ENCODE measurements at regions not wholly inside any gene's neighbourhood (a gene's known extent, or its start where the extent isn't known, plus 50 kb on each side); places are given as distances from the start of the nearest gene placed in this dataset.

DNA sequence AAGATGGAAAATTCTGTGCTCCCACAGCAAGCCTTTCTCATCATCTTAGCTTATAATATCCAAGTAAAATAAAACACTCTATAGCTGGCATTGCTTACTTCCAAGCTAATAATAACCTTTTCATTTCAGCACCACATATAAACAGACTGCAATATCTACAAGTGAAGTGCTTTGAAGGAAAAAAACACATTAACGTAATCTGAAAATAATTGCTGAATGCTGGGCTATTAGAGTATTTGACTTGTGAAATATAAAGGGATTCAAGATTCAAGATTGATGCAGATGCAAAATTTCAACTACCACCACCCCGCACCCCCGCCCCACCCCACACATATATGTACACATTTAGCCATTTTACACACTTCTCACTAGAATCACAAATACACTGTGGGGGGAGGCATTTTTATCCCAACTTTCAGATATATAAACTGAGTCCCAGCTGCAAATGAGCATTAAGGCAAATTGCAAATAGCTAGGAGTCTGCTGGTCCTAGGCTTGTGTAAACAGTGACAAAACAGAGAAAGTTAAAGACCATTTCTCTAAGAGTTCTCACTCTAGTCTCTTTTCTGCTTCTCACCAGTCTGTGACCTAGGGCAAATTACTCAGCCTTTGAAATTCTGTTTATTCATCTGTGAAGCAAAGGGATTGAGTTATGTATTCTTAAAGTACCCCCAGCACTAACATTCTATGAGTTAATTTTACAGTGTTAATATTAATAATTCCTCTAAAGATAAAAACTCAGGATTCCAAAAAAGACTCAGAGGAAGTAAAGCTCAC is 489.4 kb downstream of the PRELID2 start:
- DNase-seq (no peak), ATAC-seq (no peak)
- peaks cover 0 to 12% (median 4%) of the 10 kb centered on the region in 9 donors for H3K9me3 Mint-ChIP-seq
- H3K36me3 Mint-ChIP-seq, result no peaks in the 10 kb centered on the region
- no peaks in the 10 kb centered on the region for H3K4me1 Mint-ChIP-seq
- H3K4me3 Mint-ChIP-seq, result no peak overlapping the region
- no peaks in the 10 kb centered on the region for H3K27me3 Mint-ChIP-seq
- H3K27ac Mint-ChIP-seq, result no peak overlapping the region
- POLR2A ChIA-PET, result no interaction called here

DNA sequence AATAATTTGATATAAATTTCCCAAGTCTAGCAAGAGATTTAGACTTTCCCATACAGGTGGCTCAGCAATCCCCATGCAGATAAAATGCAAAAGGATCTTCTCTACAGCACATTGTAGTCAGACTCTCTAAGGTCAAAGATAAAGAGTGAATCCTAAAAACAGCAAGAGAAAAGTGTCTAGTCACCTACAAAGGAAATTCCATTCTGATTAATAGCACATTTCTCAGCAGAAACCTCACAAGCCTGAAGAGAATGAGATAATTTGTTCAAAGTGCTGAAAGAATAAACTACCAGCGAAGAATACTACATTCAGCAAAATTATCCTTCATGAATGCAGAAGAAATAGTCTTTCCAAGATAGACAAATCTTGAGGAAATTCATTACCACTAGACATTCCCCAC is 493.3 kb downstream of the PRELID2 start:
- no peak for ATAC-seq
- peaks cover 0 to 14% (median 6%) of the 10 kb centered on the region in 9 donors for H3K9me3 Mint-ChIP-seq
- H3K4me3 Mint-ChIP-seq, result no peak overlapping the region
- peaks cover 0 to 3% (median 0%) of the 10 kb centered on the region in 3 donors for H3K36me3 Mint-ChIP-seq
- no peak overlapping the region for H3K27ac Mint-ChIP-seq
- DNase-seq, result no peak
- POLR2A ChIA-PET, result no interaction called here
- no peaks in the 10 kb centered on the region for H3K4me1 Mint-ChIP-seq
- H3K27me3 Mint-ChIP-seq, result no peaks in the 10 kb centered on the region

DNA sequence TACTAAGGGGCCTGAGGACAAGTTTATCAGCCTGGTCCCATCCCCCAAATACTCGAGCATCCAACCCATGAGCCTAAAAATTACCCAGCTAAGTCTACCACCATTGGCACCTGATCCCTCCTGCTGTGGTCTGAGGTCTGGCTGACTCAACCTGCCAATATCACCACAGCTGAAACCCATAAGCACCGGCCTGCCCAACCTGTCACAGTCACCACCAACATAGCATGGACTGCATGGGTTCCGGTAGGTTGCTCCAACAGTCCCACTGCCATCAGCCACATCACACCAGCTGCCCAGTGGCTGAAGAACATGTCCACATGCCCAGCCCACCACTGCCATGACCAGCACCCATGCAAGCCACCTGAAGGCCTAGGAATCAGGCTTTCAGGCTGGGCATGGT is 495.0 kb downstream of the PRELID2 start:
- H3K9me3 Mint-ChIP-seq, result peaks cover 0 to 20% (median 10%) of the 10 kb centered on the region in 9 donors
- ATAC-seq (no peak), DNase-seq (no peak)
- POLR2A ChIA-PET, result no interaction called here
- H3K27me3 Mint-ChIP-seq, result no peaks in the 10 kb centered on the region
- H3K4me1 Mint-ChIP-seq, result no peaks in the 10 kb centered on the region
- H3K4me3 Mint-ChIP-seq, result no peak overlapping the region
- no peak overlapping the region for H3K27ac Mint-ChIP-seq
- H3K36me3 Mint-ChIP-seq, result peaks cover 0 to 7% (median 0%) of the 10 kb centered on the region in 3 donors

DNA sequence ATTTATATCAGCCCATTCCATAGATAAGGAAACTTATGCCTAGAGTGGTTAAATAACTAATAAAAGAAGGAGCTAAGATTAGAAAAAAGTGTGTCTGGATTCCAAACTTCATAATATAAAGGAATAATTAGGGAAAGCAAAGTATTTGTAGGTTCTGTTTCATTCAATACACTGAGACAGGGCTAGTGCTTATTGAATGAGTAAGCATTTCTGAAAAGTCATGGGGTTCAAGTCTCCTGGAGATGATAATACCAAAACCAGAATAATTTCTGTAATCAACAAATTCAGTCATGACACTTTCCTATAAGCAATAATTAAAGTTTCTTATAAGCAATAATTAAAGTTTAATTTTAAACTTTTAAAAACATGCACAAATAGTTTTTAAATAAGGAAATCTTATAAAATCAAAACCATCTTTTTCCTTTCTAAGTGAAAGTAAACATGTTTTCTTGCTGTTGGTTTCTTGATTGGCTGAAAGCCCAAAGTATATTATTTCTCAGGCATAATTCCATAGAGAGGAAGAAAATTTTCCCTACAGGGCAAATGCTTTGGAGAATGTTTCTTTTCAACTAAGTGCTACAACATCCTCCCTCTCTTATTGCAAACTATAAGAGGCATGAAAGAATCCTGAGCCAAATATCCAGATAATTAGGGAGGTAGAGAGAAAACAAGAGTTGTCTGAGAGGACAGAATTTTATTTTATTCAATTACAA is 510.2 kb downstream of the PRELID2 start:
- Mint-ChIP-seq H3K9me3 (peaks cover 4 to 43% (median 12%) of the 10 kb centered on the region in 9 donors), H3K4me3 (no peak overlapping the region), H3K27me3 (no peaks in the 10 kb centered on the region), H3K4me1 (no peaks in the 10 kb centered on the region), H3K36me3 (no peaks in the 10 kb centered on the region), H3K27ac (no peak overlapping the region)
- ATAC-seq (no peak), DNase-seq (no peak)
- POLR2A ChIA-PET, result no interaction called here

DNA sequence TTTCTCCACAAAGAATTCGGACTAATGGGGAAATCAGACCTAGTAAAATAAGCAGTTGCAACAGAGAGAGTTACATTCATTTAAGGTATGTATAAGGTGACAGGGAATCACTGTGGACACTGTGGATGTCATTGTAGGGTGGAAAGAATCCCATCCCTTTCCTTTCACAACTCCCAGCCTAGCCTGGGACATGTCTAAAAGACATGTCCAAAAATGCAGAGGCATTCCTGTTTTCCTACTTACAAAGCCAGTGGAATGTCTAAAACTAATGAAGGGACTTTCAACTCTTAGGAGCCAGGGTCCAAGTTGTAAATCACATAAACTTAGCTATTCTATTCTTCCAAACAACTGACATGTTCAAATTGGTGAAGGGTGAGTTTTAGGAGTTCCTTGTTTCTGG is 511.0 kb downstream of the PRELID2 start:
- H3K36me3 Mint-ChIP-seq, result no peaks in the 10 kb centered on the region
- H3K27ac Mint-ChIP-seq, result no peak overlapping the region
- ATAC-seq, result no peak
- DNase-seq, result no peak
- POLR2A ChIA-PET, result no interaction called here
- no peaks in the 10 kb centered on the region for H3K27me3 Mint-ChIP-seq
- peaks cover 0 to 35% (median 10%) of the 10 kb centered on the region in 9 donors for H3K9me3 Mint-ChIP-seq
- H3K4me1 Mint-ChIP-seq, result no peaks in the 10 kb centered on the region
- no peak overlapping the region for H3K4me3 Mint-ChIP-seq

DNA sequence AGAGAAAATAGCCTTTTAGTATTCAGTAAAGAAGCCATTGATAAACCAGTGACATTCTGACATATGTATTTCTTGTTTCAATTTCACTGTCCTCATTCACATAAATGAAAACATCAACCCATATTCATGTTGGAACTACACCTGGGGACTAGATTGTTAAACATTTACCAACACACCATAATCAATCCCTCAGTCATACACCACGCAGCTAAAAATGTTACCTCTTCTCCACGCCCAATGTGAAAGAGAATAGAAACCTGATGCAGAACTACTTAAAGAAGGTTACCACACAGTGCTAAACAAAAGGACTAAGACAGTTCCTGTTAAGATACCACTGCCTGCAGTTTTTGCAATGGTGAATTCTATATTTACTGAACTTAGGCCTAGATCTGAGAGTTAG is 518.9 kb downstream of the PRELID2 start:
- POLR2A ChIA-PET, result no interaction called here
- Mint-ChIP-seq H3K27me3 (no peaks in the 10 kb centered on the region), H3K9me3 (peaks cover 0 to 19% (median 7%) of the 10 kb centered on the region in 9 donors), H3K4me1 (no peaks in the 10 kb centered on the region), H3K4me3 (no peak overlapping the region), H3K27ac (no peak overlapping the region), H3K36me3 (no peaks in the 10 kb centered on the region)
- no peak for ATAC-seq
- DNase-seq, result no peak

DNA sequence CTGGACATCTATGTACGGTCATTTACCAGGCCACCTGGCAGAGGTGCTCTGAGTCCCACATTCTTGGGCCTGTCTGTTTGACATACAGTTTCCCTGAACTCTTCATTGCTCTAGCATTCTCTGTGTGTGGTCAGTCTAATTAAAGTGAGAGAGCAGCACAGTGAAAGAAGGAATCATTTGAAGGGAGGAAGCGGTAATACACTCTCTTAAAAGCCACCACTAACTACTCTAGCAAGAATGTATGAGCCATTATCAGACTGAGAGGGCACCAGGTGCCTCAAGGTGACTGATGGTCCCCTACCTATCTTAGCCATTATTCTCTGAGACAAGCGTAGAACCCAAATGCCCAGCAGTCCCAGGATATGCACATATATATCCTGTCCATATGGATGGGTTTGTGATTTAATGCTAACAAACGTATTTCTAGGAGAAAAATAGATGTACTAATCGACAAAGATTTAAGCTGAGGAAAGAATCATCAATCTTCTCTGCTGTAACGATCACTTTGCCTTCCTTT is 527.2 kb downstream of the PRELID2 start:
- H3K27me3 Mint-ChIP-seq, result no peaks in the 10 kb centered on the region
- H3K9me3 Mint-ChIP-seq, result peaks cover 0 to 18% (median 6%) of the 10 kb centered on the region in 9 donors
- POLR2A ChIA-PET, result no interaction called here
- DNase-seq (no peak), ATAC-seq (no peak)
- H3K4me1 Mint-ChIP-seq, result no peaks in the 10 kb centered on the region
- H3K36me3 Mint-ChIP-seq, result no peaks in the 10 kb centered on the region
- H3K27ac Mint-ChIP-seq, result no peak overlapping the region
- no peak overlapping the region for H3K4me3 Mint-ChIP-seq

DNA sequence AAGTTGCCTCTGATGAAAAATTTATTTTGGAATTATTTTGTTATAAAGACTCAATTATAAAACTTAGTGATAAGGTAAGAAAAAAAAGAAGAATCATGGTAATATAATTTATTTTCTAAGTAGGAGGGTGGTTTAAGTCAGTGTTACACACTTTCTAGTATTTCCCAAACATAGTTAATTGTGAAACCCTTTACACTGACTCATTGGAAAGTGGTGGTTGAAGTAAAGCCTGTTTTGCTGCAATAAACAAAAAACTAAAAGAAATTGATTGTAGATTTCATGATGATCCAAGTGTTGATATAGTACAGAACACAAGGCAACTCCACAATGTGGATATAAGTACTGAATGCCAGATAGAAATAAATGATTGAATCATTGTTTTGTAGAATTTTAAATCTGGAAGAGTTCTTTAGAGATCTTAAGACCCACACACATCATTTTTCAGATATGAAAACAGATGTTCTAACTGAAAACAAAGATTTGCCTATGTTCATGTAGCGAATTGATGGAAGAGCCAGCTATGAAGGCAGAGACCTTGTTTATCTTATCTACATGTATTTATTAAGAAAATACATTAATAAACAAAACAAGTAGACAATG is 539.8 kb downstream of the PRELID2 start:
- Mint-ChIP-seq H3K36me3 (no peaks in the 10 kb centered on the region), H3K9me3 (peaks cover 0 to 9% (median 7%) of the 10 kb centered on the region in 9 donors), H3K27me3 (no peaks in the 10 kb centered on the region), H3K27ac (no peak overlapping the region), H3K4me1 (no peaks in the 10 kb centered on the region), H3K4me3 (no peak overlapping the region)
- DNase-seq (no peak), ATAC-seq (no peak)
- POLR2A ChIA-PET, result no interaction called here

DNA sequence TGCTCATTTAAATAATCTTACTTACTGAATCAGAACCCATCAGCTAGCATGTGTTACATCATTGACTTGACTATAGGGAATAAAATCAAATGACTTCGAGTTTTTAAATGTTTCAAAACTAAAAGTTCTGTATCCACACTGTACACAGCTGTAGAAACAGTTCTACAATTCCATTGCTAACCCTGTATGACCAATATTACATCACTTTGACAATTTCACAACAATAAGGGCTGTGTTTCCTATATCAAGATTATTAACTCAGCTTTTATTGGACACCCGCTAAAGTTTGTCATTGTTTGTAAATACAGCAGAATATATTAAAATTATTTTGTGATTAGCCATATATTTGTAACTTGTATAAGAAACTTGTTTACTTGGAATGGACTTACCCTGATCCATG is 540.8 kb downstream of the PRELID2 start:
- DNase-seq, result no peak
- Mint-ChIP-seq H3K36me3 (no peaks in the 10 kb centered on the region), H3K27me3 (no peaks in the 10 kb centered on the region), H3K27ac (no peak overlapping the region), H3K4me1 (no peaks in the 10 kb centered on the region), H3K9me3 (peaks cover 0 to 10% (median 6%) of the 10 kb centered on the region in 9 donors), H3K4me3 (no peak overlapping the region)
- ATAC-seq, result no peak
- POLR2A ChIA-PET, result no interaction called here

DNA sequence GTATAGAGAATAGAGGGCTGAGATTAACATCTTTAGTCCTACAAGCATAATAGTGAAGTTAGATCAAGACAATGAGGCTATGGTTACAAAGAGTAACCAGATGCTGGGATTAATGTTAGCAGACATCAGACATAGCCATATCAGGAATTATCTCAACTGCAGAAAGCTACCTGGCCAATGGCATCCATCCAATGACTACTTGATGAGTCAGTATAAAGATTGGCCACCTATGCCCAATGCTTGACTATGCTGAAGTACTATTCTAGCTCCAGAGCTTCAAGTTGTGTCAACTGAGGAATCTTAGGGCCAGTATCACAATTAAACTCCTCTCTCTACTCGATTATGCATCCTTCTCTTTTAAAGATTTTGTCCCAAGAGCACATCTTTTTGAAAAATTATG is 541.4 kb downstream of the PRELID2 start:
- Mint-ChIP-seq H3K36me3 (no peaks in the 10 kb centered on the region), H3K27me3 (no peaks in the 10 kb centered on the region), H3K9me3 (peaks cover 0 to 9% (median 4%) of the 10 kb centered on the region in 9 donors), H3K27ac (no peak overlapping the region), H3K4me3 (no peak overlapping the region), H3K4me1 (no peaks in the 10 kb centered on the region)
- DNase-seq, result no peak
- no peak for ATAC-seq
- POLR2A ChIA-PET, result no interaction called here

DNA sequence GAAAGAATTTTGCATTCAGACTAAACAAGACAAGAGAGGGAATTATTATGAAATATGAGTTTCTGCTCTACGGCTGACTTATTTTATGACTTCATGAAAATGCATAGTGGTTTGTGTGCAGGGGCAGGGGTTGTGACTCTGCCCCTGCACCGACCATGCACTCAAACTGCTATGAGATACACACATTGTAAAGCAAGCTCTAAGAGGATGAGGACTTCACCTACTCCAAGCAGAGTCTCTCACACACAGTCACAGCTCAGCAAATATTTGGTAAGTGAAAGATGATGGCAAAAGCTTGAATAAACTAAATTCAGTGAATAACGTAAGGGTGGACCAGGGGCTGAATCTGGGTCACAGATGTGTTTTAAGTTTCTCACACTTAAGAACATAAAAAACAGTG is 542.9 kb downstream of the PRELID2 start:
- no peaks in the 10 kb centered on the region for H3K36me3 Mint-ChIP-seq
- peaks cover 0 to 9% (median 4%) of the 10 kb centered on the region in 9 donors for H3K9me3 Mint-ChIP-seq
- DNase-seq (no peak), ATAC-seq (no peak)
- no peaks in the 10 kb centered on the region for H3K4me1 Mint-ChIP-seq
- POLR2A ChIA-PET, result no interaction called here
- H3K4me3 Mint-ChIP-seq, result no peak overlapping the region
- H3K27ac Mint-ChIP-seq, result no peak overlapping the region
- H3K27me3 Mint-ChIP-seq, result no peaks in the 10 kb centered on the region

DNA sequence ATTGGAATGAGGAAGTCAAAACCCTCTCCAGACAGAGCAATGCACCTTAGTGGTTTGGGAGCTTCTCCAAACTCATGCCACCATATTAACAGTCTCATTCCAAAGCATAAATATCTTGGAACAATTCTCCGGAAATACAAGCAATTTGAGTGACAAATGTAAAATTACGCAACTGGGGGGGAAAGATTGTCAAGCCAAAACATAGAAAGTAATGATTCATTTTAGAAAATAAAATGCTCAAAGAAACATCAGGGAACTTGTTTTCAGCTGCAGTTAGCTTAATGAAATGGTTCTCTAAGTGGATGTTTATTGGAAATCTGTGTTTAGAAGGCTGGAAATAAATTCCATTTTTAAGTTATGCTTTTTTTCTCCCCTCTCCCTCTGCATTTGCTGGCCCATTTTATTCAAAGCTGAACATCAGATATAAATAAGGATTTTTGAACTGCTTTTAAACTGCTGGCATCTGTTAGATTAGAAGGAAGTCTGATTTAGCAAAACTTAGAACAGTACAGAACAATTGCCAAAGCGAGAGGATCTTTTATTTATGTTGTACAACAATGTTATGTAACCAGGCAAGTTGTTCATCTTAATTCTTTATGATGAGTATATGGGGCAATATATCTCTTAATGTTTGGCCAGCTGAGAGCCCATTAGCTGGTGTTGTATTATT is 551.9 kb downstream of the PRELID2 start:
- POLR2A ChIA-PET, result no interaction called here
- Mint-ChIP-seq H3K9me3 (peaks cover 0 to 4% (median 0%) of the 10 kb centered on the region in 9 donors), H3K27ac (no peak overlapping the region), H3K4me3 (no peak overlapping the region), H3K4me1 (no peaks in the 10 kb centered on the region), H3K36me3 (no peaks in the 10 kb centered on the region), H3K27me3 (no peaks in the 10 kb centered on the region)
- ATAC-seq, result no peak
- DNase-seq, result no peak

DNA sequence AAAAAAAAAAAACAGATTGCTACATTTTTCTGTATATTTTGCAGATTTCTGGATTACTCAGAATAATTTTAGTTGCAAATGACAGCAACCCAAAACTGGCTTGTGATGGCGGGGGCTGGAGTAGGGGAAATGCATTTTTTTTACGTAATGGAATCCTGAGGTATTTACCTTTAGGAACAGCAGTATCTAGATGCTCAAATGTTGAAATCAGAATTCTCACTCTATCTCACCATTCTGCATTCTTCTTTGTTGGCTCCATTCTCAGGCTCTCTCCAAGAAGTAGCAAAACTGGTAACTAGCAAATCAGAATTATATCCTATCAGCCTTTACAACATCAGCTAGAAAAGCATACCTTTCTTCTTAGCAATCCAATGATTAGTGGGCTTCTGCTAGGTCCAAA is 554.3 kb downstream of the PRELID2 start:
- no peaks in the 10 kb centered on the region for H3K4me1 Mint-ChIP-seq
- peaks cover 0 to 13% (median 0%) of the 10 kb centered on the region in 9 donors for H3K9me3 Mint-ChIP-seq
- no peaks in the 10 kb centered on the region for H3K27me3 Mint-ChIP-seq
- H3K36me3 Mint-ChIP-seq, result no peaks in the 10 kb centered on the region
- DNase-seq, result no peak
- no peak overlapping the region for H3K27ac Mint-ChIP-seq
- ATAC-seq, result no peak
- no peak overlapping the region for H3K4me3 Mint-ChIP-seq
- POLR2A ChIA-PET, result no interaction called here
